PC-3 (cell line): ENCODE measurements at regions not wholly inside any gene's neighbourhood (a gene's known extent, or its start where the extent isn't known, plus 50 kb on each side); places are given as distances from the start of the nearest gene placed in this dataset.

Experiments used
- ATAC-seq: fragments of 200-7000 bp; cut with Tn5 transposase; 2 replicates; pipeline ENCODE4 v1.9.1; 2020; ENCODE audit warnings: mild to moderate bottlenecking, moderate library complexity
- BruUV-seq: library from RNA; stranded (reverse); fragments of 400-500 nt; replicated peaks from 2 replicates; lab custom pipeline; 2021; lab: Mats Ljungman, UMichigan
- CTCF ChIA-PET: fragments of 300-600 bp; sonication (Branson Sonifier 250); formaldehyde crosslinking; loops from one replicate; lab custom pipeline; 2022; ENCODE audit warnings: antibody characterized with exemption; lab: Charles Lee
- POLR2A ChIA-PET: fragments of 300-600 bp; sonication (Branson Sonifier 250); formaldehyde crosslinking; loops from one replicate; lab custom pipeline; 2022; ENCODE audit warnings: antibody characterized with exemption; ENCODE audit not compliant: unreplicated experiment; lab: Charles Lee
- DNase-seq: peaks from one replicate; pipeline ENCODE4 v3.0.0-alpha.2; 2015
- H2AFZ ChIP-seq: fragments of 300-600 bp; sonication (generic); 2 replicates; pipeline ENCODE4 v1.6.0; 2016; ENCODE audit warnings: antibody characterized with exemption, low read length
- H3F3A ChIP-seq: fragments of 300-600 bp; sonication (generic); one replicate; pipeline ENCODE4 v1.6.0; 2017; ENCODE audit warnings: antibody characterized with exemption, low read length, control low read depth, mild to moderate bottlenecking; ENCODE audit not compliant: unreplicated experiment
- H3K27ac ChIP-seq: fragments of 300-600 bp; sonication (generic); 2 replicates; pipeline ENCODE4 v1.5.1; 2016; ENCODE audit warnings: mild to moderate bottlenecking, low read length
- H3K27me3 ChIP-seq: fragments of 300-600 bp; sonication (generic); 2 replicates; pipeline ENCODE4 v1.6.1; 2016; ENCODE audit warnings: low read length, mixed read lengths
- H3K36me3 ChIP-seq: fragments of 300-600 bp; sonication (generic); 2 replicates; pipeline ENCODE4 v1.6.1; 2016; ENCODE audit warnings: low read depth, mixed run types, low read length, mixed read lengths
- H3K4me1 ChIP-seq: fragments of 300-600 bp; sonication (generic); 2 replicates; pipeline ENCODE4 v1.5.1; 2016; ENCODE audit warnings: low read length; ENCODE audit not compliant: insufficient read depth
- H3K4me2 ChIP-seq: fragments of 300-600 bp; sonication (generic); 2 replicates; pipeline ENCODE4 v1.6.0; 2016; ENCODE audit warnings: low read length
- H3K4me3 ChIP-seq: fragments of 300-600 bp; sonication (generic); 2 replicates; pipeline ENCODE4 v1.5.1; 2016; ENCODE audit warnings: mild to moderate bottlenecking, low read length, mixed read lengths
- H3K79me2 ChIP-seq: fragments of 300-600 bp; sonication (generic); 2 replicates; pipeline ENCODE4 v1.6.1; 2017; ENCODE audit warnings: low read length, mixed read lengths
- H3K9ac ChIP-seq: fragments of 300-600 bp; sonication (generic); 2 replicates; pipeline ENCODE4 v1.6.0; 2016; ENCODE audit warnings: mild to moderate bottlenecking, low read length
- H3K9me2 ChIP-seq: fragments of 300-600 bp; sonication (generic); replicated peaks from 2 replicates; pipeline ENCODE4 v1.6.1; 2016; ENCODE audit warnings: mixed run types, low read length, mixed read lengths
- H3K9me3 ChIP-seq: fragments of 300-600 bp; sonication (generic); 2 replicates; pipeline ENCODE4 v1.6.1; 2016; ENCODE audit warnings: low read length, mixed read lengths
- H4K20me1 ChIP-seq: fragments of 300-600 bp; sonication (generic); 2 replicates; pipeline ENCODE4 v1.6.1; 2016; ENCODE audit warnings: low read length, mixed read lengths
- EZH2 ChIP-seq: fragments of 300-600 bp; sonication (generic); IDR thresholded peaks from one replicate; pipeline ENCODE4 v1.6.1; 2017; ENCODE audit warnings: antibody characterized with exemption, mild to moderate bottlenecking, low read length; ENCODE audit not compliant: unreplicated experiment
- EZH2phosphoT487 ChIP-seq: fragments of 300-600 bp; sonication (generic); IDR thresholded peaks from 2 replicates; pipeline ENCODE4 v1.6.1; 2018; ENCODE audit warnings: mild to moderate bottlenecking, antibody characterized with exemption, low read length, borderline replicate concordance
- intact Hi-C: fragments of 100-400 bp; cut with micrococcal nuclease; formaldehyde crosslinking; loops from 2 replicates; pipeline ENCODE4 v1.9.0; 2023
- TF ChIP-seq, protein P1 (sequence below): fragments of 300-600 bp; sonication (generic); conservative IDR thresholded peaks from 2 replicates; pipeline ENCODE4 v1.5.1; 2017; ENCODE audit warnings: antibody characterized with exemption, low read depth, mild to moderate bottlenecking, low read length

DNA sequence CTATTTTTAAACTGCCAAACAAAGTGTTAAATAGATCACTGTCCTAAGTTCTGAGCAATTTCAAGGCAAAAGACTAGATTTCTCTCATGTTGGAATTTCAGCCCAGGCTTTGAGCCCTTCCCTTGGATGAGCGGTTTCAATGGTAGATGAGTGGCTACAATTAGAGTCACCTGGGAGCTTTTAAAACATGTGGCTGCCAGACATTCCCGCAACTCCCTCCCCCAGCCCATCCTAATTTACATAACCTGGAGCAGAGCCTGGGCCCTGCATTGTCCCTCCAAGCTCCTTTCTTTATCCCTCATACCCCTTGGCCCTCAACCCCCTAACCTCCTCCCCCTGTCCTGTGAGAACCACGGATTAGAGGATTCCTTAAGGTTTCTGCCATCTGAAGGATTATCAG, 357.5 kb upstream of the UMPS start:
- intact Hi-C loops = no loop called here
- POLR2A ChIA-PET = no interaction called here
- Histone ChIP-seq H3K4me3 (no peak overlapping the region), H3K9me2 (no peaks in the 10 kb centered on the region), H3K27ac (no peak overlapping the region), H3K4me2 (no peak overlapping the region), H2AFZ (no peak overlapping the region), H3K9ac (no peak overlapping the region), H4K20me1 (no peaks in the 10 kb centered on the region), H3K4me1 (no peaks in the 10 kb centered on the region), H3K79me2 (no peaks in the 10 kb centered on the region), H3F3A (no peaks in the 10 kb centered on the region), H3K36me3 (no peaks in the 10 kb centered on the region), H3K9me3 (no peaks in the 10 kb centered on the region), H3K27me3 (no peaks in the 10 kb centered on the region)
- TF ChIP-seq EZH2phosphoT487 (no peak), EZH2 (no peak)
- TF ChIP-seq, protein P1, sequence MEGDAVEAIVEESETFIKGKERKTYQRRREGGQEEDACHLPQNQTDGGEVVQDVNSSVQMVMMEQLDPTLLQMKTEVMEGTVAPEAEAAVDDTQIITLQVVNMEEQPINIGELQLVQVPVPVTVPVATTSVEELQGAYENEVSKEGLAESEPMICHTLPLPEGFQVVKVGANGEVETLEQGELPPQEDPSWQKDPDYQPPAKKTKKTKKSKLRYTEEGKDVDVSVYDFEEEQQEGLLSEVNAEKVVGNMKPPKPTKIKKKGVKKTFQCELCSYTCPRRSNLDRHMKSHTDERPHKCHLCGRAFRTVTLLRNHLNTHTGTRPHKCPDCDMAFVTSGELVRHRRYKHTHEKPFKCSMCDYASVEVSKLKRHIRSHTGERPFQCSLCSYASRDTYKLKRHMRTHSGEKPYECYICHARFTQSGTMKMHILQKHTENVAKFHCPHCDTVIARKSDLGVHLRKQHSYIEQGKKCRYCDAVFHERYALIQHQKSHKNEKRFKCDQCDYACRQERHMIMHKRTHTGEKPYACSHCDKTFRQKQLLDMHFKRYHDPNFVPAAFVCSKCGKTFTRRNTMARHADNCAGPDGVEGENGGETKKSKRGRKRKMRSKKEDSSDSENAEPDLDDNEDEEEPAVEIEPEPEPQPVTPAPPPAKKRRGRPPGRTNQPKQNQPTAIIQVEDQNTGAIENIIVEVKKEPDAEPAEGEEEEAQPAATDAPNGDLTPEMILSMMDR = no peak
- no TSS peak for BruUV-seq
- ATAC-seq (no peak), DNase-seq (no peak)
- CTCF ChIA-PET = no interaction called here

- DNase-seq (no peak), ATAC-seq (no peak)
- Histone ChIP-seq H3K27me3 (no peaks in the 10 kb centered on the region), H3K4me1 (no peaks in the 10 kb centered on the region), H3F3A (no peaks in the 10 kb centered on the region), H3K36me3 (no peaks in the 10 kb centered on the region), H3K9me3 (no peaks in the 10 kb centered on the region), H3K4me3 (no peak overlapping the region), H3K9ac (no peak overlapping the region), H3K4me2 (no peak overlapping the region), H3K9me2 (no peaks in the 10 kb centered on the region), H2AFZ (no peak overlapping the region), H4K20me1 (no peaks in the 10 kb centered on the region), H3K27ac (no peak overlapping the region), H3K79me2 (no peaks in the 10 kb centered on the region)
- ChIA-PET CTCF (no interaction called here), POLR2A (no interaction called here)
- intact Hi-C loops = no loop called here
- TF ChIP-seq EZH2phosphoT487 (no peak), EZH2 (no peak)
- TF ChIP-seq, protein P1 = no peak
- BruUV-seq = no TSS peak
Measured at GRCh38 chr3:124373524-124373923, 356.7 kb upstream of the UMPS start.

DNA sequence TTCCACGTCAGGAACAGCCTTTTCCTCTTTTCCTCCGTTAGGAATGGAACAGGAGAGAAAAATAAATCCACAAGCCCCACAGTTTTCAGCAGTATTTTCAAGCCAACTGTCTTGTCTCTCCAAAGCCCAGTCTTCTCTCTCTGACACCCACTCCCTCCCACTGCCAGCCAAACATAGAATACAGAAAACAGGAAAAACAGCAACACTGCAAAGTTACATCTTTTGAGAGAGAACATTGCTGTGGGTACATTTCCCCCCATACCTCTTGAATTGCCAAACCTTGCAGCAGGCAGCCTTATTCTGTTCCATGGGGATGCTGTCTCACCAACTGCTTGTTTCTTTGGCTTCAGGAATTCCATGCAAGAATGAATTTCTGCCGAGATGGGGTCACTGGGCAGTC, 355.7 kb upstream of the UMPS start:
- Histone ChIP-seq H3F3A (no peaks in the 10 kb centered on the region), H3K4me2 (no peak overlapping the region), H3K9me3 (no peaks in the 10 kb centered on the region), H3K36me3 (no peaks in the 10 kb centered on the region), H3K9me2 (no peaks in the 10 kb centered on the region), H3K27me3 (no peaks in the 10 kb centered on the region), H3K79me2 (no peaks in the 10 kb centered on the region), H3K4me3 (no peak overlapping the region), H4K20me1 (no peaks in the 10 kb centered on the region), H3K9ac (no peak overlapping the region), H2AFZ (no peak overlapping the region), H3K4me1 (no peaks in the 10 kb centered on the region), H3K27ac (no peak overlapping the region)
- ChIA-PET POLR2A (no interaction called here), CTCF (no interaction called here)
- no TSS peak for BruUV-seq
- ATAC-seq = no peak
- no peak for DNase-seq
- TF ChIP-seq EZH2phosphoT487 (no peak), EZH2 (no peak)
- TF ChIP-seq, protein P1 = no peak
- intact Hi-C loops = no loop called here
